Suprapubic skin (tissue), 4 donors: ENCODE measurements at regions not wholly inside any gene's neighbourhood (a gene's known extent, or its start where the extent isn't known, plus 50 kb on each side); places are given as distances from the start of the nearest gene placed in this dataset.

ENCODE experiments used
- DNase-seq, 2 donors: peaks; one replicate each; pipeline ENCODE4 v3.0.0-alpha.2; 2019; ENCODE audit warnings: low spot score in 2 of 2
- H3K27ac ChIP-seq: fragments of 200-600 bp; sonication (generic); one replicate; pipeline ENCODE4 v1.5.1; 2019
- H3K27me3 ChIP-seq: fragments of 200-600 bp; sonication (generic); one replicate; pipeline ENCODE4 v1.5.1; 2019
- H3K36me3 ChIP-seq: fragments of 200-600 bp; sonication (generic); one replicate; pipeline ENCODE4 v1.5.1; 2019
- H3K4me1 ChIP-seq: fragments of 200-600 bp; sonication (generic); one replicate; pipeline ENCODE4 v1.5.1; 2019
- H3K4me3 ChIP-seq: fragments of 200-600 bp; sonication (generic); one replicate; pipeline ENCODE4 v1.5.1; 2019; ENCODE audit warnings: mild to moderate bottlenecking
- H3K9me3 ChIP-seq: fragments of 200-600 bp; sonication (generic); one replicate; pipeline ENCODE4 v1.5.1; 2019
- CTCF ChIP-seq, 2 donors: fragments of 200-600 bp in 1 of 2; fragments of 450-650 bp in 1 of 2; sonication (generic) in 1 of 2; IDR thresholded peaks; one replicate each; pipeline ENCODE4 v1.5.1; 2016 to 2019; ENCODE audit warnings: antibody characterized with exemption in 2 of 2, mild to moderate bottlenecking in 1 of 2, moderate library complexity in 1 of 2
- EP300 ChIP-seq: sonication (generic); formaldehyde crosslinking; IDR thresholded peaks from one replicate; pipeline ENCODE4 v1.6.1; 2017; ENCODE audit warnings: antibody characterized with exemption
- POLR2A ChIP-seq, 2 donors: fragments of 450-650 bp; IDR thresholded peaks; one replicate each; pipeline ENCODE4 v1.6.1; 2017; ENCODE audit warnings: antibody characterized with exemption in 2 of 2, mild to moderate bottlenecking in 2 of 2, moderate library complexity in 2 of 2
- POLR2AphosphoS5 ChIP-seq, 3 donors: sonication (generic); formaldehyde crosslinking; IDR thresholded peaks; one replicate each; pipeline ENCODE4 v1.6.1; 2017; ENCODE audit warnings: antibody characterized with exemption in 3 of 3
- WGBS: methylation state at CpG from one replicate; pipeline ENCODE4 v1.1.5; 2018; 5-methylcytosine and 5-hydroxymethylcytosine counted together

- Histone ChIP-seq H3K27me3 (no peaks in the 10 kb centered on the region), H3K9me3 (no peaks in the 10 kb centered on the region), H3K4me1 (no peaks in the 10 kb centered on the region), H3K27ac (no peak overlapping the region), H3K36me3 (no peaks in the 10 kb centered on the region), H3K4me3 (no peak overlapping the region)
- DNase-seq: no peak
- WGBS: 48% methylated on average over 2 of the region's 2 CpGs
- TF ChIP-seq POLR2A (IDR thresholded peaks at IDR 0.05) (no peak), CTCF (IDR thresholded peaks at IDR 0.05) (no peak), EP300 (no peak), POLR2AphosphoS5 (IDR thresholded peaks at IDR 0.05) (no peak)
These were observed 1359.5 kb upstream of the DIAPH2 start for GRCh38 chrX:95325185-95325584.

GRCh38 chrX:95330292-95330691, 1354.3 kb upstream of the DIAPH2 start:
- Histone ChIP-seq H3K27ac (no peak overlapping the region), H3K36me3 (no peaks in the 10 kb centered on the region), H3K27me3 (no peaks in the 10 kb centered on the region), H3K4me3 (no peak overlapping the region), H3K4me1 (no peaks in the 10 kb centered on the region), H3K9me3 (no peaks in the 10 kb centered on the region)
- 78% methylated on average over 2 of the region's 2 CpGs for whole genome bisulfite sequencing
- TF ChIP-seq CTCF (IDR thresholded peaks at IDR 0.05) (no peak), EP300 (no peak), POLR2AphosphoS5 (IDR thresholded peaks at IDR 0.05) (no peak), POLR2A (IDR thresholded peaks at IDR 0.05) (no peak)
- DNase-seq: no peak

DNA sequence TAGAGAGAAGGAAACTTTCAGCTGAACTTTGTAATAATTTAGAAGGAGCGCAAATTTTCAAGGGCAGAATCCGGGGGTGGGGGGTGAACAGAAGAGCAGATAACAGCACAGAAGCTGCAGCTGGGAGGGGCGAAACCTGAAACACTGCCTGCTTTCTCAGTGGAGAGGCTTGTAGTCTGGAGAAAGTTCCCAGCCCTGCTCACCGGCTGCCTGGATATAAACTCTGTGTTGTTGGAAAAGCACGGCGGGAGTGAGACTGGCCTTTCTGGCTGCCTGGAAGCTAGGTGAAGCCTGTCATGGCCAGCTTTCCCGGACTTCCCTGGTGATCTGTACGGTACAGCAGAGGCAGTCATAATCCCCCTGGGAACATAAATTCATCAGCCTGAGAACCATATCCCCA, 1352.1 kb upstream of the DIAPH2 start:
- H3K4me3 ChIP-seq: no peak overlapping the region
- no peaks in the 10 kb centered on the region for H3K4me1 ChIP-seq
- TF ChIP-seq POLR2AphosphoS5 (IDR thresholded peaks at IDR 0.05): no peak
- no peak for TF ChIP-seq EP300
- no peak for TF ChIP-seq POLR2A (IDR thresholded peaks at IDR 0.05)
- TF ChIP-seq CTCF (IDR thresholded peaks at IDR 0.05): no peak
- no peaks in the 10 kb centered on the region for H3K27me3 ChIP-seq
- H3K27ac ChIP-seq: no peak overlapping the region
- 41% methylated on average over 8 of the region's 8 CpGs for WGBS
- no peaks in the 10 kb centered on the region for H3K36me3 ChIP-seq
- DNase-seq: no peak
- no peaks in the 10 kb centered on the region for H3K9me3 ChIP-seq

- no peaks in the 10 kb centered on the region for H3K9me3 ChIP-seq
- TF ChIP-seq POLR2A (IDR thresholded peaks at IDR 0.05) (no peak), CTCF (IDR thresholded peaks at IDR 0.05) (no peak), EP300 (no peak), POLR2AphosphoS5 (IDR thresholded peaks at IDR 0.05) (no peak)
- WGBS: 34% methylated on average over 3 of the region's 3 CpGs
These were observed 1337.8 kb upstream of the DIAPH2 start for GRCh38 chrX:95346856-95347255.

DNA sequence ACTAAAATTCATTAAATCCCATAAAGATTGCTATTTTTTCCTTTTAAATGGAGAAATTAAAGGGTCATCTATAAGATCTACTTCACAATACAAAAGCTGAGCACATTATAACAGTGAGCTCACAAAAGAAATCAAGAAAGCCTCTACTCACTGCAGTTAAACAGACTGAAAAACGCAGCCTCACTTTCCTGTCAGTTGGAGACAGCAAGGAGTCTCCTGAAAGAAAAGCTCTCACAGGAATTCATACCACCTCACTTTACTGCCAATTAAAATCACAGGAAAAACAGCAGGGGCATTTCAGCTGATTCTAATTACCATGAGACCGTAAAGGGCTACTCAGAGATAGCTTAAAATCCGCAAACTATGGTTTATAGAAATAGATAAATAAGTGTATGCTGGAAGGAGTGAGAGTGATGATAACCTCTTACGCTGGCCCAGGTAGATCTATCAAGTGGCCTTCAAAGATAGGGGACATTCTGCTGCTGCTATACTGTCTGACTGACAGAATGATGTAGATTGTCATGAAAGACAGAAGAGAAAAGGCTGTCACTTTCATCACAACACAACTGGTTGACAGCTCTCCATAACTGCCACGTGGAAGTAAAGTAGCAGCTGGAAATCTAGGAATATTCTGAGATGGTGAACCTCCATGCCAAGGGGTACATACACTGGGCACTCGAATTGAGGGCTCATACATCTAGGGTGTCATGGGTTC, 1333.7 kb upstream of the DIAPH2 start:
- H3K4me1 ChIP-seq: no peaks in the 10 kb centered on the region
- H3K9me3 ChIP-seq: no peaks in the 10 kb centered on the region
- no peak overlapping the region for H3K27ac ChIP-seq
- H3K27me3 ChIP-seq: no peaks in the 10 kb centered on the region
- no peak for DNase-seq
- WGBS: 40% methylated on average over 6 of the region's 6 CpGs
- H3K36me3 ChIP-seq: no peaks in the 10 kb centered on the region
- TF ChIP-seq POLR2A (IDR thresholded peaks at IDR 0.05) (no peak), POLR2AphosphoS5 (IDR thresholded peaks at IDR 0.05) (no peak), CTCF (IDR thresholded peaks at IDR 0.05) (no peak), EP300 (no peak)
- H3K4me3 ChIP-seq: no peak overlapping the region

More at GRCh38 chrX:95346856-95347255, 1337.8 kb upstream of the DIAPH2 start:
- no peak for DNase-seq
- Histone ChIP-seq H3K27ac (no peak overlapping the region), H3K36me3 (no peaks in the 10 kb centered on the region), H3K27me3 (no peaks in the 10 kb centered on the region), H3K4me1 (no peaks in the 10 kb centered on the region), H3K4me3 (no peak overlapping the region)
